ENCODE measurements at regions not wholly inside any gene's neighbourhood (a gene's known extent, or its start where the extent isn't known, plus 50 kb on each side); places are given as distances from the start of the nearest gene placed in this dataset.
"Not testable (repeated sequence)": the region's sequence is repeated elsewhere in the genome, so short reads cannot be mapped to it uniquely, and the experiment has no call there.

- DNase-seq (ENCODE audit: extremely low read depth, low read depth) = not testable (repeated sequence)
Observed at GRCh38 chr12:131625966-131626722, 84.7 kb upstream of the SFSWAP start.

DNA sequence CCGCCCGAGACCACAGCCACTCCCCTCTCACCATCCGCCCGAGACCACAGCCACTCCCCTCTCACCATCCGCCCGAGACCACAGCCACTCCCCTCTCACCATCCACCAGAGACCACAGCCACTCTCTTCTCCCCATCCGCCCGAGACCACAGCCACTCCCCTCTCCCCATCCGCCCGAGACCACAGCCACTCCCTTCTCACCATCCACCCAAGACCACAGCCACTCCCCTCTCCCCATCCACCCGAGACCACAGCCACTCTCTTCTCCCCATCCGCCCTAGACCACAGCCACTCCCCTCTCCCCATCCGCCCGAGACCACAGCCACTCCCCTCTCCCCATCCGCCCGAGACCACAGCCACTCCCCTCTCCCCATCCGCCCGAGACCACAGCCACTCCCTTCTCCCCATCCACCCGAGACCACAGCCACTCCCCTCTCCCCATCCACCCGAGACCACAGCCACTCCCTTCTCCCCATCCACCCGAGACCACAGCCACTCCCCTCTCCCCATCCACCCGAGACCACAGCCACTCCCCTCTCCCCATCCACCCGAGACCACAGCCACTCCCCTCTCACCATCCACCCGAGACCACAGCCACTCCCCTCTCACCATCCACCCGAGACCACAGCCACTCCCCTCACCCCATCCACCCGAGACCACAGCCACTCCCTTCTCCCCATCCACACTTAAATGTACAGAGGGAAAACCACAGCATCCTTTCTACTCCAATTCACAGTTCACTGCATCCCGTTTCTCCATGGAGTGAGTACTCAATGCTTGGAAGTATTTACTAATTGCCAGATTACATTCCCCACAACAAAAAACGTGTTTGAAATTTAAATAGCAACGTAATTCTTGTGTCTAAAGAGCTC, 83.5 kb upstream of the SFSWAP start:
- not testable (repeated sequence) for DNase-seq (ENCODE audit: extremely low read depth, low read depth)

- no peak for DNase-seq (ENCODE audit: extremely low read depth, low read depth)
- TF ChIP-seq, protein P1, sequence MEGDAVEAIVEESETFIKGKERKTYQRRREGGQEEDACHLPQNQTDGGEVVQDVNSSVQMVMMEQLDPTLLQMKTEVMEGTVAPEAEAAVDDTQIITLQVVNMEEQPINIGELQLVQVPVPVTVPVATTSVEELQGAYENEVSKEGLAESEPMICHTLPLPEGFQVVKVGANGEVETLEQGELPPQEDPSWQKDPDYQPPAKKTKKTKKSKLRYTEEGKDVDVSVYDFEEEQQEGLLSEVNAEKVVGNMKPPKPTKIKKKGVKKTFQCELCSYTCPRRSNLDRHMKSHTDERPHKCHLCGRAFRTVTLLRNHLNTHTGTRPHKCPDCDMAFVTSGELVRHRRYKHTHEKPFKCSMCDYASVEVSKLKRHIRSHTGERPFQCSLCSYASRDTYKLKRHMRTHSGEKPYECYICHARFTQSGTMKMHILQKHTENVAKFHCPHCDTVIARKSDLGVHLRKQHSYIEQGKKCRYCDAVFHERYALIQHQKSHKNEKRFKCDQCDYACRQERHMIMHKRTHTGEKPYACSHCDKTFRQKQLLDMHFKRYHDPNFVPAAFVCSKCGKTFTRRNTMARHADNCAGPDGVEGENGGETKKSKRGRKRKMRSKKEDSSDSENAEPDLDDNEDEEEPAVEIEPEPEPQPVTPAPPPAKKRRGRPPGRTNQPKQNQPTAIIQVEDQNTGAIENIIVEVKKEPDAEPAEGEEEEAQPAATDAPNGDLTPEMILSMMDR (IDR thresholded peaks at IDR 0.05; ENCODE audit: low read depth, low read length) = no peak
Observed at GRCh38 chr12:131628023-131628740, 82.7 kb upstream of the SFSWAP start.

- TF ChIP-seq, protein P1 (IDR thresholded peaks at IDR 0.05; ENCODE audit: low read depth, low read length) = no peak
- no peak for DNase-seq (ENCODE audit: extremely low read depth, low read depth)
Observed at GRCh38 chr12:131628766-131629448, 82.0 kb upstream of the SFSWAP start.

- no peak for DNase-seq (ENCODE audit: extremely low read depth, low read depth)
Observed at GRCh38 chr12:131631230-131631629, 79.7 kb upstream of the SFSWAP start.

GRCh38 chr12:131631889-131632651, 78.8 kb upstream of the SFSWAP start:
- DNase-seq (ENCODE audit: extremely low read depth, low read depth) = not testable (repeated sequence)

More at GRCh38 chr12:131631230-131631629, 79.7 kb upstream of the SFSWAP start:
- TF ChIP-seq, protein P1 (IDR thresholded peaks at IDR 0.05; ENCODE audit: low read depth, low read length) = no peak

DNA sequence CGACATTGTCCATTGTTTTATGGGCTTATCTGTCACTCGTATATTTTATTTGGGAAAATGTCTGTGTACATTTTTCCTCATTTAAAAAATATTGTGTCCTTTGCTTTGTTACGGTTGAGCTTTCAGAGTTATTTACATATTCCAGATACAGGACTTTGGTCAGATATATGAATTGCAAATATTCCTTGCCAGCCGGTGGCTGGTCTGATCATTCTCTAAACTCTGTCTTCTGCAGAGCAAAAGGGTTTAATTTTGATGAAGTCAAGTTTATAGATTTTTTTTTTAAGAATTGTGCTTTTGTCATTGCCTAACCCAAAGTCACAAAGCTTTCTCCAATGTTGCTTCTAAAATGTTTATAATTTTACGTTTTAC, 78.3 kb upstream of the SFSWAP start:
- not testable (repeated sequence) for DNase-seq (ENCODE audit: extremely low read depth, low read depth)

- not testable (repeated sequence) for DNase-seq (ENCODE audit: extremely low read depth, low read depth)
Observed at GRCh38 chr12:131633610-131634009, 77.3 kb upstream of the SFSWAP start.

DNA sequence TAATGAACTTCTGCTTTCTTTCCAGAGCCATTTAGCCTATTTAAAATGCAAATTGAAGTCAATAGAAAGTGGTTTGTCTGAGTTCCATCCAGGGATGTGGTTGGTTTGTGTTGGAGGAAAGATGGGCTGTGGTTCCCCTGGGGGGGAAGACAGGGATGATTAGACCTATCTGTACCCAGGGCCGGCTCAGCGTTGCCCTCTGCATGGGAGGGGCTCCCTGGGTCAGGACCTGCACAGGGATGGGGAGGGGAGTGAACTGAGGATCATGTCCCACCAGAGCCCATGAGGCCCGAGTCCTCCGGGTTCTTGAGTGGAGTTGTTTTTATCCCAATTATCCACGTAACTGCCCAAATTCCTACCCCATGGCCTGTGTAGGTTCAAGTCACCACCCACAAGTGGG, 76.9 kb upstream of the SFSWAP start:
- TF ChIP-seq, protein P1 (IDR thresholded peaks at IDR 0.05; ENCODE audit: low read depth, low read length) = no peak
- DNase-seq (ENCODE audit: extremely low read depth, low read depth) = no peak

- not testable (repeated sequence) for DNase-seq (ENCODE audit: extremely low read depth, low read depth)
Observed at GRCh38 chr12:131635012-131635411, 75.9 kb upstream of the SFSWAP start.
